ENCODE measurements at regions not wholly inside any gene's neighbourhood (a gene's known extent, or its start where the extent isn't known, plus 50 kb on each side); places are given as distances from the start of the nearest gene placed in this dataset.

- DNase-seq (ENCODE audit: low spot score) = peak; percentile 69
Observed at GRCh38 chr12:82634495-82635258, 52.0 kb upstream of the TMTC2 start.

- peak; percentile 59 for DNase-seq (ENCODE audit: low spot score)
Observed at GRCh38 chr12:82635263-82635662, 51.4 kb upstream of the TMTC2 start.
